PC-9 (cell line): ENCODE measurements at regions not wholly inside any gene's neighbourhood (a gene's known extent, or its start where the extent isn't known, plus 50 kb on each side); places are given as distances from the start of the nearest gene placed in this dataset.
"Not testable (repeated sequence)": the region's sequence is repeated elsewhere in the genome, so short reads cannot be mapped to it uniquely, and the experiment has no call there.

ENCODE experiments used
- CTCF ChIP-seq: fragments of 200-600 bp; sonication (generic); conservative IDR thresholded peaks from 2 replicates; pipeline ENCODE4 v1.6.1; 2017; ENCODE audit warnings: mixed run types, antibody characterized with exemption, mild to moderate bottlenecking, moderate library complexity
- EZH2 ChIP-seq: fragments of 200-600 bp; sonication (generic); IDR thresholded peaks from 2 replicates; pipeline ENCODE4 v1.8.0; 2017; ENCODE audit warnings: antibody characterized with exemption, low read depth

GRCh38 chr4:148637453-148637852 lies 195.2 kb upstream of the NR3C2 start:
- not testable (repeated sequence) for TF ChIP-seq CTCF, EZH2
